ENCODE measurements at regions not wholly inside any gene's neighbourhood (a gene's known extent, or its start where the extent isn't known, plus 50 kb on each side); places are given as distances from the start of the nearest gene placed in this dataset.

GRCh38 chr2:215831296-215831913, 181.9 kb downstream of the MREG start (continued):
- TF ChIP-seq THAP9 (CRISPR knock-in tag; IDR thresholded peaks at IDR 0.05; ENCODE audit: borderline replicate concordance): no peak
- TF ChIP-seq SPEN (CRISPR knock-in tag; IDR thresholded peaks at IDR 0.05; ENCODE audit: low read depth): no peak
- TF ChIP-seq ZNF20 (CRISPR knock-in tag; IDR thresholded peaks at IDR 0.05): no peak
- peak; percentile 73; the same call in 1 of the 2 replicates for TF ChIP-seq HMG20A (CRISPR knock-in tag; IDR thresholded peaks at IDR 0.05; ENCODE audit: borderline replicate concordance)
- TF ChIP-seq HNRNPUL1 (IDR thresholded peaks at IDR 0.05; ENCODE audit: low read depth, low read length): no peak
- TF ChIP-seq TAF15 (IDR thresholded peaks at IDR 0.05; ENCODE audit: low read depth, low read length, poor library complexity, severe bottlenecking): no peak
- TF ChIP-seq STAG1 (CRISPR knock-in tag; IDR thresholded peaks at IDR 0.05): 0 out of 2 replicates have a peak, but pooled peaks have one; percentile 19
- peak; percentile 74 for TF ChIP-seq DRAP1 (CRISPR knock-in tag; IDR thresholded peaks at IDR 0.05)
- no peak for TF ChIP-seq SRY (CRISPR knock-in tag; IDR thresholded peaks at IDR 0.05)
- 0 out of 2 replicates have a peak, but pooled peaks have one; percentile 36 for TF ChIP-seq ZSCAN21 (CRISPR knock-in tag; IDR thresholded peaks at IDR 0.05; ENCODE audit: borderline replicate concordance)
- no peak for TF ChIP-seq TIGD3 (CRISPR knock-in tag; IDR thresholded peaks at IDR 0.05; ENCODE audit: borderline replicate concordance)
- no peak for TF ChIP-seq RAD21 (CRISPR knock-in tag; IDR thresholded peaks at IDR 0.05)
- TF ChIP-seq RCOR2 (CRISPR knock-in tag; IDR thresholded peaks at IDR 0.05): 0 out of 2 replicates have a peak, but pooled peaks have one; percentile 52
- TF ChIP-seq ONECUT2 (CRISPR knock-in tag; IDR thresholded peaks at IDR 0.05): no peak
- TF ChIP-seq ZBTB34 (CRISPR knock-in tag; IDR thresholded peaks at IDR 0.05): no peak
- TF ChIP-seq ZNF572 (CRISPR knock-in tag; IDR thresholded peaks at IDR 0.05): no peak
- no peak for TF ChIP-seq ZNF552 (CRISPR knock-in tag; IDR thresholded peaks at IDR 0.05; ENCODE audit: borderline replicate concordance)
- TF ChIP-seq HINFP (CRISPR knock-in tag; IDR thresholded peaks at IDR 0.05; ENCODE audit: low read depth): no peak
- TF ChIP-seq ZNF547 (CRISPR knock-in tag; IDR thresholded peaks at IDR 0.05): 0 out of 2 replicates have a peak, but pooled peaks have one; percentile 37
- TF ChIP-seq KAT7 (CRISPR knock-in tag; IDR thresholded peaks at IDR 0.05; ENCODE audit: borderline replicate concordance): no peak; the same call in 1 of the 2 replicates
- TF ChIP-seq ZNF501 (CRISPR knock-in tag; IDR thresholded peaks at IDR 0.05): 0 out of 2 replicates have a peak, but pooled peaks have one; percentile 49
- no peak for TF ChIP-seq ZFP82 (CRISPR knock-in tag; IDR thresholded peaks at IDR 0.05; ENCODE audit: borderline replicate concordance)

All from HepG2 (cell line).